ENCODE measurements at regions not wholly inside any gene's neighbourhood (a gene's known extent, or its start where the extent isn't known, plus 50 kb on each side); places are given as distances from the start of the nearest gene placed in this dataset.

DNA sequence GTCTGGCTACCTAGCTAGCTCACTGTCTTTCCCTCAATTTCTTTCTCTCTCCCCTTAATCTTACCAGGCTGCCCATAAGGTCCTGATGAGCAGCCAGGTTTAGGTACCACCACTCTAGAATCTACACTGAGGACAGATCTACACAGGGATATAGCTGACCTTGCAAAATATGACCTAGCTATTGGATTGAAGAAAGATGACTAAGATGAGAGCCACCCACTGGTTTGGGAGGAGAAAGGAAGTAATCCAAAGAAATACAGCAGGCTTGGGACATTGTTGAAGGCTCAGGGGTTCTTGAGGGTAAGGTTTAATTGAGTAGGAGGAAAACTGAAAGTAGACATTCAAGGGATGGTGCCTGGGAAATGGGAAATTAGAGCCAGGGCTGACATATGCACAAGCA, 142.0 kb upstream of the TMC3 start:
- Histone ChIP-seq H3K4me3 (replicated peaks; ENCODE audit: low read depth, low read length) (no peak overlapping the region), H3K36me3 (ENCODE audit: control insufficient read depth, insufficient read depth, low read length) (no peaks in the 10 kb centered on the region), H3K27me3 (replicated peaks; ENCODE audit: control insufficient read depth, insufficient read depth, low read length) (no peaks in the 10 kb centered on the region)
- no peak for DNase-seq (ENCODE audit: extremely low read depth, insufficient read length)
- TF ChIP-seq, protein P1, sequence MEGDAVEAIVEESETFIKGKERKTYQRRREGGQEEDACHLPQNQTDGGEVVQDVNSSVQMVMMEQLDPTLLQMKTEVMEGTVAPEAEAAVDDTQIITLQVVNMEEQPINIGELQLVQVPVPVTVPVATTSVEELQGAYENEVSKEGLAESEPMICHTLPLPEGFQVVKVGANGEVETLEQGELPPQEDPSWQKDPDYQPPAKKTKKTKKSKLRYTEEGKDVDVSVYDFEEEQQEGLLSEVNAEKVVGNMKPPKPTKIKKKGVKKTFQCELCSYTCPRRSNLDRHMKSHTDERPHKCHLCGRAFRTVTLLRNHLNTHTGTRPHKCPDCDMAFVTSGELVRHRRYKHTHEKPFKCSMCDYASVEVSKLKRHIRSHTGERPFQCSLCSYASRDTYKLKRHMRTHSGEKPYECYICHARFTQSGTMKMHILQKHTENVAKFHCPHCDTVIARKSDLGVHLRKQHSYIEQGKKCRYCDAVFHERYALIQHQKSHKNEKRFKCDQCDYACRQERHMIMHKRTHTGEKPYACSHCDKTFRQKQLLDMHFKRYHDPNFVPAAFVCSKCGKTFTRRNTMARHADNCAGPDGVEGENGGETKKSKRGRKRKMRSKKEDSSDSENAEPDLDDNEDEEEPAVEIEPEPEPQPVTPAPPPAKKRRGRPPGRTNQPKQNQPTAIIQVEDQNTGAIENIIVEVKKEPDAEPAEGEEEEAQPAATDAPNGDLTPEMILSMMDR (IDR thresholded peaks at IDR 0.05; ENCODE audit: insufficient read depth, low read length, poor library complexity, severe bottlenecking), result no peak

DNA sequence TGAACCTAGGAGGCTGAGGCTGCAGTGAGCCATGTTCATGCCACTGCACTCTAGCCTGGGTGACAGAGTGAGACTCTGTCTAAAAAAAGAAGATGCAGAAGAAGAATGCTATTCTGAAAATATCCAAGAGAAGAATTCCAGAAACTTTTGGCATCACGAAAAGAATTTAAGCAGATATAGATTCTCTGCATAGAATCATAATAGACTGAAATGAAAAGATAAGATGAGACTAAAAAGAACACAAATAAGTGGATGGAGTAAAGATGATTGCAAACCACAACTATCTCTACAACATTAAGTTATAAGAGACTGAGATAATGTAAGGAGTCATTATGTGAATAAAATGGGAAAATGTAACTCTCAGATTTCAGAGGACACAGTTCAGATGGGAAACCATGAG, 140.7 kb upstream of the TMC3 start:
- Histone ChIP-seq H3K4me3 (replicated peaks; ENCODE audit: low read depth, low read length) (no peak overlapping the region), H3K27me3 (replicated peaks; ENCODE audit: control insufficient read depth, insufficient read depth, low read length) (no peaks in the 10 kb centered on the region), H3K36me3 (ENCODE audit: control insufficient read depth, insufficient read depth, low read length) (no peaks in the 10 kb centered on the region)
- TF ChIP-seq, protein P1 (IDR thresholded peaks at IDR 0.05; ENCODE audit: insufficient read depth, low read length, poor library complexity, severe bottlenecking), result no peak
- DNase-seq (ENCODE audit: extremely low read depth, insufficient read length), result no peak

- Histone ChIP-seq H3K36me3 (ENCODE audit: control insufficient read depth, insufficient read depth, low read length) (no peaks in the 10 kb centered on the region), H3K27me3 (replicated peaks; ENCODE audit: control insufficient read depth, insufficient read depth, low read length) (no peaks in the 10 kb centered on the region), H3K4me3 (replicated peaks; ENCODE audit: low read depth, low read length) (no peak overlapping the region)
- TF ChIP-seq, protein P1 (IDR thresholded peaks at IDR 0.05; ENCODE audit: insufficient read depth, low read length, poor library complexity, severe bottlenecking), result no peak
- DNase-seq (ENCODE audit: extremely low read depth, insufficient read length), result no peak
Measured at GRCh38 chr15:81511138-81511537, 137.1 kb upstream of the TMC3 start.

- H3K36me3 ChIP-seq (ENCODE audit: control insufficient read depth, insufficient read depth, low read length), result no peaks in the 10 kb centered on the region
- TF ChIP-seq, protein P1 (IDR thresholded peaks at IDR 0.05; ENCODE audit: insufficient read depth, low read length, poor library complexity, severe bottlenecking), result no peak
- no peak for DNase-seq (ENCODE audit: extremely low read depth, insufficient read length)
- H3K27me3 ChIP-seq (replicated peaks; ENCODE audit: control insufficient read depth, insufficient read depth, low read length), result no peaks in the 10 kb centered on the region
- H3K4me3 ChIP-seq (replicated peaks; ENCODE audit: low read depth, low read length), result no peak overlapping the region
Measured at GRCh38 chr15:81507831-81508230, 133.8 kb upstream of the TMC3 start.

DNA sequence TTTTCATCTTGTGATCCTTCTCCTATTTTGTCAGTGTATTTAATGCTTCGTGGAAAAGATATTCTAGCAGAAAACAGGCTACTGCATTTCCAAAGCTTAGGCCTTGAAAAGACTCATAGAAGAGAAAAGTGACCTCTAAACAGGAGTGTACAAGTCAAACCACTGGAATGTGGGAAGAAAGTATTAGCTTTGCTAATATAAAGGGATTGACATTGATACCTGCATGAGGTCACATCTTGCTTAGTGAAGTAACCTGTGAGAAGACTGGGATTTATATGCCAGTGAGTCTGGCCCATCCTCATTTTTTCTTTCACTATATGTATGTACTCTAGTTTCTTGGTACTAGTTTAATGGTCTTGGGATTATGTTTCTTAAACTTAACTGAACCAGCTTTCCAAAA, 132.9 kb upstream of the TMC3 start:
- H3K36me3 ChIP-seq (ENCODE audit: control insufficient read depth, insufficient read depth, low read length), result no peaks in the 10 kb centered on the region
- TF ChIP-seq, protein P1 (IDR thresholded peaks at IDR 0.05; ENCODE audit: insufficient read depth, low read length, poor library complexity, severe bottlenecking), result no peak
- no peak for DNase-seq (ENCODE audit: extremely low read depth, insufficient read length)

GRCh38 chr15:81506071-81506470, 132.1 kb upstream of the TMC3 start:
- Histone ChIP-seq H3K4me3 (replicated peaks; ENCODE audit: low read depth, low read length) (no peak overlapping the region), H3K36me3 (ENCODE audit: control insufficient read depth, insufficient read depth, low read length) (no peaks in the 10 kb centered on the region), H3K27me3 (replicated peaks; ENCODE audit: control insufficient read depth, insufficient read depth, low read length) (no peaks in the 10 kb centered on the region)
- TF ChIP-seq, protein P1 (IDR thresholded peaks at IDR 0.05; ENCODE audit: insufficient read depth, low read length, poor library complexity, severe bottlenecking), result no peak
- no peak for DNase-seq (ENCODE audit: extremely low read depth, insufficient read length)

More for the DNA sequence above, 132.9 kb upstream of the TMC3 start:
- Histone ChIP-seq H3K27me3 (replicated peaks; ENCODE audit: control insufficient read depth, insufficient read depth, low read length) (no peaks in the 10 kb centered on the region), H3K4me3 (replicated peaks; ENCODE audit: low read depth, low read length) (no peak overlapping the region)

Measured in GM06990 (cell line).